ENCODE measurements at regions not wholly inside any gene's neighbourhood (a gene's known extent, or its start where the extent isn't known, plus 50 kb on each side); places are given as distances from the start of the nearest gene placed in this dataset.

DNA sequence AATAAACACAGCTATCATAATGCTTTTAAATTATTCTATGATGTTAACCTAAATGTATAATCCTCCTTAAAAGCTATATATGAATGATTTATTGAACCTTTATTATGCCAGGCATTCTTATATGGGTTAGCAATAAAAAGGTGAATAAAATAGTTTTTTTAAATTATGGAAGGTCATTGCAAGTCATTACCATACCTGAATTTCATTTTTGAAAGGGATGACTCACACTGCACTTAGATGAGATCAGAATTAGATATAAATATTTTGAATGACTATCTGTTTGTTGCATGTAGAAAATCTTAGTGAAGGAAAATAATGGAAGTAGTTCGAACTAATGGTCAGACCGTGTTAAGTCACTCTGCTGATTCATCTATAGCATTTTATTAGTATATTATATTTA is 822.3 kb downstream of the LUZP2 start:
- no peak overlapping the region for H3K27ac ChIP-seq

DNA sequence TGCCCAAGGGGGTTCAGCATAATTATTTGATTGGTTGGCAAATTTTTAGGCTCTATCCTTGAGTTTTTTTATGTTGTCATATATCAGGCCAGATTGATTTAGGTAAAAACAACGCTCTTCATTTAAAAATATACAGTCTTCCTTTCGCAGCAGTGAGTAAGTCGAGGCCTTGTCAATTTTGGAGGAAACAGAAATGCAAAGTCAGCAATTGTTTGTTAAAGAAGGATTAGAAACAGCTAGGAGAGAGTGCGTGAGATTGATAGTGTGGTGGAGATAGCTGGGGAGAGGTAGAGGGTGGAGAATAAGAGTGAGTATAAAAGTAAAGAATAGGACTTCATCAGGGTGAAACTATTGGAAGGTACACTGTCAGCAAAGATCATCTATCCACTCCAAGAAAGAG is 830.8 kb downstream of the LUZP2 start:
- no peaks in the 10 kb centered on the region for H3K27me3 ChIP-seq (replicated peaks)
- H3K4me3 ChIP-seq (ENCODE audit: low read depth, low read length) = no peak overlapping the region
- no peak for DNase-seq
- in situ Hi-C loops (cut with HindIII; ENCODE audit: low pct_ligation_motif_present, low sequenced_read_pairs) = no loop called here
- TF ChIP-seq, protein P1, sequence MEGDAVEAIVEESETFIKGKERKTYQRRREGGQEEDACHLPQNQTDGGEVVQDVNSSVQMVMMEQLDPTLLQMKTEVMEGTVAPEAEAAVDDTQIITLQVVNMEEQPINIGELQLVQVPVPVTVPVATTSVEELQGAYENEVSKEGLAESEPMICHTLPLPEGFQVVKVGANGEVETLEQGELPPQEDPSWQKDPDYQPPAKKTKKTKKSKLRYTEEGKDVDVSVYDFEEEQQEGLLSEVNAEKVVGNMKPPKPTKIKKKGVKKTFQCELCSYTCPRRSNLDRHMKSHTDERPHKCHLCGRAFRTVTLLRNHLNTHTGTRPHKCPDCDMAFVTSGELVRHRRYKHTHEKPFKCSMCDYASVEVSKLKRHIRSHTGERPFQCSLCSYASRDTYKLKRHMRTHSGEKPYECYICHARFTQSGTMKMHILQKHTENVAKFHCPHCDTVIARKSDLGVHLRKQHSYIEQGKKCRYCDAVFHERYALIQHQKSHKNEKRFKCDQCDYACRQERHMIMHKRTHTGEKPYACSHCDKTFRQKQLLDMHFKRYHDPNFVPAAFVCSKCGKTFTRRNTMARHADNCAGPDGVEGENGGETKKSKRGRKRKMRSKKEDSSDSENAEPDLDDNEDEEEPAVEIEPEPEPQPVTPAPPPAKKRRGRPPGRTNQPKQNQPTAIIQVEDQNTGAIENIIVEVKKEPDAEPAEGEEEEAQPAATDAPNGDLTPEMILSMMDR (IDR thresholded peaks at IDR 0.05; ENCODE audit: low read depth, low read length, missing control alignments) = no peak
- no peak overlapping the region for H3K27ac ChIP-seq
- H3K36me3 ChIP-seq (replicated peaks) = no peaks in the 10 kb centered on the region

More for the DNA sequence above, 822.3 kb downstream of the LUZP2 start:
- DNase-seq = no peak
- in situ Hi-C loops (cut with HindIII; ENCODE audit: low pct_ligation_motif_present, low sequenced_read_pairs) = no loop called here
- Histone ChIP-seq H3K4me3 (ENCODE audit: low read depth, low read length) (no peak overlapping the region), H3K36me3 (replicated peaks) (no peaks in the 10 kb centered on the region), H3K27me3 (replicated peaks) (no peaks in the 10 kb centered on the region)
- TF ChIP-seq, protein P1 (IDR thresholded peaks at IDR 0.05; ENCODE audit: low read depth, low read length, missing control alignments) = no peak

DNA sequence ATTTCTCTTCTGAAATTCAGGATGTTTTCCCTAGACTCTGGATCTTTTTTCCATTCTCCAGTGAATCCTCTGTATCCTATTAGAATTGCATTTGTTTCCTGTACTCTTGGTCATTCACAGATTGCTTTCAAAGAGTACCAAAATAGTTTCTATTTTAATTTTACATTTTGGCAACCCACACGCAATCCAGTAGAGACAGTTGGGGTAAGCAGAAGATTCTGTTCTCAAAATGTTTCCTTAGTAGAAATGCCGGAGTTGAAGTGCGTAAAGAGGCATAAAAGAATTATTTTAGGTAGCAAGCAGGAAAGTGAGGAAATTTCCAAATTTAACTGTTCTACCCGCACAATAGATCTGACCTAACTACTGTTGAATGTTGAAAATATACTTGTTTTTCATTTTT is 842.4 kb downstream of the LUZP2 start:
- no peaks in the 10 kb centered on the region for H3K27me3 ChIP-seq (replicated peaks)
- in situ Hi-C loops (cut with HindIII; ENCODE audit: low pct_ligation_motif_present, low sequenced_read_pairs) = no loop called here
- no peak for DNase-seq
- H3K27ac ChIP-seq = no peak overlapping the region
- TF ChIP-seq, protein P1 (IDR thresholded peaks at IDR 0.05; ENCODE audit: low read depth, low read length, missing control alignments) = no peak
- no peaks in the 10 kb centered on the region for H3K36me3 ChIP-seq (replicated peaks)
- H3K4me3 ChIP-seq (ENCODE audit: low read depth, low read length) = no peak overlapping the region

DNA sequence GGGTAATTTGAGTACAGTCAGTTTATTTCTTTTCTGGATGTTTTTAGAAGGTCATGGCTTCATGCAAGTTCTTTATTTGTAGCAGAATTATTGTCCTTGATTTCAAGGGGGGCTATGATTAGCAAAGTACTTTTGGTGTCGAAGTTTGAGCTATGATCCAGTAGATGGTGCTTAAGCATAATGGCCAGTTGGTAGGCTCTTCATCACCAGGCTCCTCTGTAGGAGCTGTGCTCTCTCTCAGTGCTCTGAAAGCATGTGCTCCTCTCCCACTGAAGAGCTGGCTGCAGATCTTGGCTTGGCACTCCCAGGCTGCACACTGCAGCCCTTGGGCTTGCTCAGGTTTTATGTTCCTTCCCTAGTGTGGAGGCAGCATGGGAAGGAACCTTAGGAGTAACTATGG is 852.7 kb downstream of the LUZP2 start:
- DNase-seq = no peak
- Histone ChIP-seq H3K36me3 (replicated peaks) (no peaks in the 10 kb centered on the region), H3K27ac (no peak overlapping the region), H3K4me3 (ENCODE audit: low read depth, low read length) (no peak overlapping the region), H3K27me3 (replicated peaks) (no peaks in the 10 kb centered on the region)
- TF ChIP-seq, protein P1 (IDR thresholded peaks at IDR 0.05; ENCODE audit: low read depth, low read length, missing control alignments) = no peak
- in situ Hi-C loops (cut with HindIII; ENCODE audit: low pct_ligation_motif_present, low sequenced_read_pairs) = no loop called here

DNA sequence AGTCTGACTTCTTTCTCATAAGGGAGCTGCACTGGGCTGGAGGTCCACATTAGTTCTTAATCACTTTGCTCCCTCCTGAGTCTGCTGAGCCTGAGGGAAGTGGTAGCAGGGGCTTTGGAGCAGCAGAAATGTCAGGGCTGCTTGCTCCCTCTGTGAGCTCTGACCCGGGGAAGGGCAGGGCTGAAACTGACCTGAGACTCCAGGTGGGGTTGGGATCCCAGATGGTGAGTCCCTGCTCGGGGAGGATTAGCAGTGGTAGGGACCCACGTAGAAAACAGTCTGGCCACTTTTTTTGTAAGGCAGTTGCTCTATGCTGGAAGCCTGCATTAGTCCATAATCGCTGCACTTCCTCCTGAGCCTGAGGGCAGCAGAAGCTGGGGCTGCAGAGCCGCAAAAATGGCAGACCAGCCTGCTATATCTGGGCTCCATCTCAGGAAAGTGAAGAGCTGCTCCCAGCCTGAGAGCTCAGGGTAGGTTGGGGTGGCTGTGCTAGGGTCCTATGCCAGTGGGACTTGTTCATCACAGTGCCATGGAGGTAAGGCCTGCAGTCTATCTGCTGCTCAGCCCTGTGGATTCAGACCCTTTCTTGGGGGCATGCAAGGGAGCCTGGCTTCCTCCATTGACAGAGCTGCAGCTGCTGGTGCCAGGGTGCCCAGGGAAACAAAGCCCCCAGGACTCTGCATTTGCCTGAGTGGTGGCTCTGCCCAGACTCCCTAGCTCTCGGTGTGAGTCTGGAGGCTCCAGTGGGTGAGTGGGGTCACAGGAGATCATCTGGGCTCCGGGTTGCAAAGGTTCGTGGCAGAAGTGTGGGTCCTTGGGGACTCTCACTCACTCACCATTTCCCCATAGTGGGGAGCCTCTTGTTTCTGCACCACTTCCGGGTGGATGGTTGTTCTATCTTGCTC is 854.3 kb downstream of the LUZP2 start:
- no peak overlapping the region for H3K27ac ChIP-seq
- TF ChIP-seq, protein P1 (IDR thresholded peaks at IDR 0.05; ENCODE audit: low read depth, low read length, missing control alignments) = no peak
- no peak overlapping the region for H3K4me3 ChIP-seq (ENCODE audit: low read depth, low read length)
- DNase-seq = no peak
- in situ Hi-C loops (cut with HindIII; ENCODE audit: low pct_ligation_motif_present, low sequenced_read_pairs) = no loop called here
- no peaks in the 10 kb centered on the region for H3K36me3 ChIP-seq (replicated peaks)
- H3K27me3 ChIP-seq (replicated peaks) = no peaks in the 10 kb centered on the region

All from brain microvascular endothelial cell (primary cell).